GM23248 (cell line): ENCODE measurements at regions not wholly inside any gene's neighbourhood (a gene's known extent, or its start where the extent isn't known, plus 50 kb on each side); places are given as distances from the start of the nearest gene placed in this dataset.

Experiments
- EZH2 ChIP-seq: fragments of 200-600 bp; sonication (generic); IDR thresholded peaks from 2 replicates; pipeline ENCODE4 v1.6.1; 2018; ENCODE audit warnings: antibody characterized with exemption, mild to moderate bottlenecking; ENCODE audit not compliant: insufficient read depth, poor library complexity, severe bottlenecking
- EZH2phosphoT487 ChIP-seq: fragments of 200-600 bp; sonication (generic); IDR thresholded peaks from 2 replicates; pipeline ENCODE4 v1.6.1; 2018; ENCODE audit warnings: antibody characterized with exemption, moderate library complexity, mild to moderate bottlenecking, low read depth; ENCODE audit not compliant: insufficient read depth

- TF ChIP-seq EZH2phosphoT487 (no peak), EZH2 (no peak)
Observed at GRCh38 chr1:59242370-59242769, 54.5 kb upstream of the FGGY start.
